ENCODE measurements at regions not wholly inside any gene's neighbourhood (a gene's known extent, or its start where the extent isn't known, plus 50 kb on each side); places are given as distances from the start of the nearest gene placed in this dataset.

DNA sequence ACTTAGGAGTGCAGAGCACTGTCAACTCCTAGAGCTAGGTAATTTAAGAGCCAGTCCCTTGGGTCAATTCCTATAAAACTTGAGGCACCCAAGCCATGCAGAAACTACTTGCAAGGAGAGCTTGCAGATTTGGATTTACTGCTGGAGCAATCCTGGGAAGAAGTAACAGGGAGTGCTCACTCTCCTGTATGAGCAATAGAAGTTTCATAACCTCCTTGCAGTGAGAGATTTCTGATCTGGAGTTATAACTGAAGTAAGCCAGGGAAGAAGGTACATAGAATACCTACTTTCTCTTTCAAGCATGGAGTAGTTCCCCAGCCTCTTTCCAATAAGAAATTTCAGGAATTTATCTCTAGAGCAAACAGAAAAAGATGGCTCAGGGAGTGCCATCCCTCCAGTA lies 650.1 kb upstream of the USP15 start:
- DNase-seq (ENCODE audit: low read depth), result no peak

DNA sequence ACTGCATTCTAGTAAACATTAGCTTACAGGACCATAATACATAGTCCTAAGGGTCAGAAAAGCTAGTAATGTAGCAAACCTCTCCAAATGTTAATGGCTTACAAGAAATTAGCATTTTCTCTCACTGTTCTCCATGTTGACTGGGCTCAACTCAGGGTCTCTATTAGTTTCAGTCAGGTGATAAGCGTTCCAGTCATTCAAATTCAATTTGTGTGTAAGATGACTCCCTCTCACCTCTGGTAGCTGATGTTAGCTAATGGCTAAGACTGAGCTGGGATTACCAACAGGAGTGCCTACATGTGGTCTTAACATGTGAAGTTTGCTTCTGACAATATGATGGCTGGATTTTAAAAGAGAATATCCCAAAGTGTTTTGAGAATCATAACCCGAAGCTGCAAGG lies 630.5 kb upstream of the USP15 start:
- no peak for DNase-seq (ENCODE audit: low read depth)

DNA sequence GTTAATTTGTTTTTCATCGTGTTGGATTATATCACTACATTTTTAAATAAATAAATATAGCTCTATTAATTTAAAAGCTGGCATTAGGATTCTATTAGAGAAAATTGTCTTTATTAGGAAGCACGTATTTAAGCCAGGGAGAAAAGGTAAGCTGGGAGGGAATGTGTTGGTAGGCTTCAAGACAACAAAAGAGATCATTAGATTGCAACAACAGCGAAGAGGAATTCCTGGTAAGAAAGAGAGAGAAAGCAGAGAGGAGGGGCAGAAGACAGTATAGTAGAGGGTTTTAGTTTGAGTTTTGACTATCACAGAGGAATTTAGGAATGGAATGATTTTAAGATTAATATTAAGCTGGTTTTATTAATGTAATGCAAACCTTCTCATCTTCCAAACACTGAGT lies 613.6 kb upstream of the USP15 start:
- DNase-seq (ENCODE audit: low read depth), result no peak

DNA sequence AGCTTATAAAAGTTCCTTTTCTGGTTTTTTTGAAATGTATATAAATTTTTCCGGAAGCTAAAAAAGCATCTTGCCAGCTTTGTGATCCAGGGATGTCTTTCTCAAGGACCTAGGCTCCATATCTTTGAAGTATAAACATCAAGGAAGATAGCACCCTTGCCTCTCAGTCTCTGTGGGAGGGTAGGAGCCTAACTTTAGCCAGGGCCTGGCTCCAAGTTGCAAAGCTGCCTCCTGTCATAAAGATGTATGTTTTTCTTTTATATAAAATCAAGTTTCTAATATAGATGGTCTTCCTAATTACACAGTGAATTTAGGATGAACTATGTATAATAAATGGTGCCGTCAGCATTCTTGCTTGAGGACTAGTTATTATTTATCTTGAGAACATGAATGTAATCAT lies 612.6 kb upstream of the USP15 start:
- DNase-seq (ENCODE audit: low read depth), result no peak

DNA sequence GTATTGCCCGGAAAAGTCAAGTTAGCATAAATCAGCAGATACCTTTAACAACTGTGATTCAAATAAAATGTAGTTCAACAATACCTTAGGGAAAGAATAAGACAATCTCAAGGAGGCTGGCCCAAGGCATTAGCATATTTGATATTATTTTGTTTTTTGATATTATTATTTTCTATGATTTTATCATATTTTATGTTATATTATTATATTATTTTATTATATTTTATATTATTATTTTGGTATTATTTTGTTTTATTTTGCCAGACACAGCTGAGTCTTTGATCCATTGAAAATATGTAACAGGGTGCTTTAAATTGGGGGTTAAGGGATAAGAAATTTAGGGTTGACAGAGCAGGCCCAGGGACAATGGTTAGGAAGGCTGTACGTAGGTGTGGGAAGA lies 607.9 kb upstream of the USP15 start:
- DNase-seq (ENCODE audit: low read depth), result no peak

DNA sequence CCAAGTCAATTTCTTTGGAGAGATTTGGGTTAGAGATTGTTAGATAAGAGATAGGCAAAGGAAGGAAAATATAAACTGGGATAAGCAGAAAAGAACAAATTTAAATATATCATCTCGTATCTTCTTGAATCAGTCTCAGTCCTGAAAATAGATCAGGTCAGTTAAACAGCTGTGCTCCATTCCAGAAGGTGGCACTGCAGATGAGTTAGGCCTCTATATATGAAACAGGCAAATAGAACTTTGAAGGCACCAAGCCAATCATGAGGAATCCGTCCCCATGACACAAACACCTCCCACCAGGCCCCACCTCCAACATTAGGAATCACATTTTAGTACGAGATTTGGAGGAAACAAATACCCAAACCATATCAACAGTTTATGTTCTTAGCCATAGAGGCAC lies 605.5 kb upstream of the USP15 start:
- DNase-seq (ENCODE audit: low read depth), result no peak

DNA sequence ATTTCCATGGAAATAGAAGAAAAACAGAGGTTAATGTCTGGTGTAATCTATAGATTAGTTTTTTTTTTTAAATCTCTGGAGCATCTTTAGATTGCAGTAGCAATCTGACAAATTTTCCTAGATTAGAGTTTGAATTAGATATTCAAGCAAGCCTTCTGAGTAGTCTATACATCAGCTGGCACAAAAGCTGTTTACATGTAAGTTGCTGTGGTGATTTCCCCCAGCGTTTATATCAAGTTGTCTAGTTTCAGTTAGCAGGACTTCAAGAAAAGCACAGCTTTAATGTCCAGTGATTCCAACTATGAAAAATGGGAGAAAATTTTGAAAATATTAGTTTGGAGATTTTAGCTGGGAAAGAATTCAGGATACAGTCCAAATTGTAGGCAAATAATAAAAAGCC lies 605.0 kb upstream of the USP15 start:
- DNase-seq (ENCODE audit: low read depth), result no peak

DNA sequence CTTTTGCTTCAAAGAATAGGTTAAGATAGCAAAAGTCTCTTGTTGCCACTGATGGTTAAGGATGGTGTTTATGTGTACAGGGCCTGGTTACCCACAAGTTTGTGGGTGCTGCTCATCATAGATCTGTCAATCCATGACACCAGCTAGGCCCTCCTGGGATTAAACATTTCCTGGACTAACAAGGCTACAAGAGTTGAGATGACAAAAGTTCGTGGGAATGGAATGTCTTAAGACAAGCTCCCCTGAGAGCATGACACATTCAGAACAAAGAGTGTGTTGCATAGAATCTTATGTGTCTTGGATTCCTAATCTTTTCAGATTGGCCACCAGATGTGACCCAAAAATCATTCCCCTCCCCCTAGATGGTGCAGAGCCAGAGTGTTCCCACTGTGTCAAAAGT lies 592.5 kb upstream of the USP15 start:
- DNase-seq (ENCODE audit: low read depth), result no peak

DNA sequence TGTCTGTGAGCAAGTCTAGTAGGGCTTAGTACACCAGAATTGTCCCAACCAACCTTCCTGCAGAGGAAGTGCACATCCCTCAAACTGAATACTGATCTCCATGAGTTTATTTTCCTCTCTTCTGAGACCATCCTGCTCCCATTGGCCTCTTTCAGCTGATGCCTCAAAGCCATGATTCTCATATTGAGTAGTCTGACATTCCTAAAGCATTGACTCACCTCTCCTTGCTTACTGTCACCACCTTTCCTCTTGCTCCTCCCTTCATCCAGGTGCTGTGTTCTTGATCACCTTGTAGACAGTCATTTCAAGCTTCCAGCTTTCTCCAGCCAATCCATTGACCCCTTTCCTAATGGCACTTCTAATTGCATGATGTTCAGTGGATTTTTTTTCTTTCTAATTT lies 583.7 kb upstream of the USP15 start:
- DNase-seq (ENCODE audit: low read depth), result no peak

DNA sequence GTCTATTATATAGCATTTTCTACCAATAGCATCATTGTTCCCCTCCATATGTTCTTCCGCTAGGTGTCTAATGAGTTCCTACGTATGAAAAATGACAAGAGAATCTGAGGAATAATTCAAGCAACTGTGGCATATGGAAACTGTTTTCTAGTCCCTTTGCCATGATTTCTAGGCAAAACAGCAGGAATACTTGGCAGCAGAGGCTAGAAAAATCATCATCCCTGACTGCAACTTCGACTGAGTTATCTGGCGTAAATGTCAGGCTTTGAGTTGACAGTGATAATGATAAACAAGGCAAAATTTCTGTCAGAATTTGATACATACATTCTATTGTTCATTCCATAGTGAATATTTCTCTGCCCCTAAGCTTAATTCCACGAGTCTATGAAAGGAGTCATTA lies 572.8 kb upstream of the USP15 start:
- DNase-seq (ENCODE audit: low read depth), result no peak

DNA sequence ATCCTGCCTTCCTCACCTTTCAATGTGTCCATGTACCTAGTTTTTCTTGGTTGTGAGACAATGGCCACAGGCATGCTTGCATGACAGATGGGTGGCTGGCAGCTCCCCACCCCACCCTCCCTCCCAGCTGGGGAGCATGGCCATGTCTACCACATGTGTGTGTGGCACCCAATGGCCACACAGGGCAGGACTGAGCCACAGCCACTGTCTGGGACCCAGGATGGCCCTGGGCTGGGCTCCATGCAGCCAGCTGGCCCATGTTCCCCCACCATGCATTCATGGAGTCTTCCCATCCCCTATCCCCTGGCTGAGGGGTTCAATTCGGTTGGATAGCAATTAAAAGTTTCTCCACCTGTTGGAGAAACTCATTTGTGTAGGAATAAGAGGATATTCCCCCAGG lies 566.0 kb upstream of the USP15 start:
- DNase-seq (ENCODE audit: low read depth), result no peak

DNA sequence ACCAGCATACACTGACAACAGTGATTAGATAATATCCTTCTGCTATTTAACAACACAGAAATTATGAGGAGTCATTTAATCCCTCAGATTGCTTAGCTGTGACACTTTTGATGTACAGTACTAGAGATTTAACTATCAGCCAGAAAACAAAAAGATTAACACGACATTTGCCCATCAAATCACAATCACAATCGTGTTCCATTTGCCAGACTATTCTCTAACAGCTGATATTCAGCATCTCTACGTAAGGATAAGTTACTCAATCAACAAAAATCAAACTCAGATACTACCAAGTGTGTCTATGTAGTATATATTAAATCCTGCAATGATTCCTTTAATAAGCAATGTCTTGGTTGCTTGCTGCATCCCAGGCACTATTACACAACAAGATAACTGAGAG lies 558.7 kb upstream of the USP15 start:
- no peak for DNase-seq (ENCODE audit: low read depth)

DNA sequence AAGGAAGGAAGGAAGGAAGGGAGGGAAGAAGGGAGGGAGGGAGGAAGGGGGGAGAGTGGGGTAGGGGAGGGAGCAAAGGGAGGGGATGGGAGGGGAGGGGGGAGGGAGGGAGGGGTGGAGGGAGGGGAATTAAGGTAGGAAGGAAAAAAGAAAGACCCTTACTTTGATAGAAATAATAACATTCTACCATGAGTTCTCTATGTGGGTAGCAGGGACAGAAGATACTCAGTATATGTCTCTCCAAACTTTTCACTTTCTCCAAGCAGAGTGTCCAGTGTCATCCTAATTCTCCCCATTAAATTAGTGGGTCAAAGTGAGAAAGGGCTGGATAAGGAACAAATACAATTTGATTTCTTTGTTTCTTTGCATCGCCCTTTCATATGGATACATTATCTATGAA lies 553.4 kb upstream of the USP15 start:
- no peak for DNase-seq (ENCODE audit: low read depth)

DNA sequence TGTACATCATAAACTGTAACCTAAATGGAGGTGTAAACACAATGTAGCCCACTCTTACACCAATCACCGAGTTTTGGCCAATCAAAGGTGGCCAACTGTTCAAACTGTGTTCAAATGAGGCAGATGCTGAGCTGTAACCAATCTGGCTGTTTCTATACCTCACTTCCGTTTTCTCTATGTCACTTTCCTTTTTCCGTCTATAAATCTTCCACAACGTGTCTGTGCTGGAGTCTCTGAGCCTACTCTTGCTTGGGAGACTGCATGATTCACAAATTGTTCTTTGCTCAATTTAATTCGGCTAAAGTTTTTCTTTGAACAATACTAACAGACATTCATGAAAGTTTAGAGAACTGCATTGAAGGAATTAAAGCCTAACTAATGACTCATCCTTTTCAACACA lies 547.1 kb upstream of the USP15 start:
- DNase-seq (ENCODE audit: low read depth), result no peak

DNA sequence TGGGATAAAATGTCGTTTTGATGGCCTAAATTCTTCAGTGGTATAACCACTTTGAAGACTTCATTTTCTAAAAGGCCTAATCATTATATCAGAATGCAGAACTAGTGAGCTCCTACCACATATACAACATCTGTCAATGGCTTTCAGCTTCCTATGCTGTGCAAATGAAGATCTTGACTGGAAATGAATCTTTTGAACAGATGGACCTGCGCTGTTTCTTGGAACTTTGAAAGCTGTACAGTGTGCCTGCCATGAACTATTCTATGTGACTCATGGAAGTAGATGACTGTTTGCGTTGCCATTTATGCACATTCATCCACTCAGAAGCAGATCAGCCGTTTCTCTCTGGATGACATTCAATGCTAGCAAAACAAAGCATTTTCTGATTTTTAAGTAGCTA lies 542.2 kb upstream of the USP15 start:
- no peak for DNase-seq (ENCODE audit: low read depth)

DNA sequence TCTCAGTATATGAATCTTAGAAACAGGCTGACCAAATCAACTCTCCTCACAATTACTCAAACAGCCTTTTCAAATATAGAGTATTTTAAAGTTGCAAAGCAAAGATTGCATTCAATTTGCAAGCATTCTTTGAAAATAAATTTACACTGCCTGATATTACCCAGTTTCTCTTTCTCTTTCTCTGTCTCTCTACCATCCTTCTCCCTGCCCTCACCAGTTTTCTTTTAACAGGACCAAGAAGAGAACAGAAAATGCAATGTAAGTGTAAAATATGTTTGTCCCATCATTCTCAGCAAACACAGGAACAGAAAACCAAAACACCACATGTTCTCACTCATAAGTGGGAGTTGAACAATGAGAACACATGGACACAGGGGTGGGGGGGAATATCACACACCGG lies 520.3 kb upstream of the USP15 start:
- DNase-seq (ENCODE audit: low read depth), result no peak

DNA sequence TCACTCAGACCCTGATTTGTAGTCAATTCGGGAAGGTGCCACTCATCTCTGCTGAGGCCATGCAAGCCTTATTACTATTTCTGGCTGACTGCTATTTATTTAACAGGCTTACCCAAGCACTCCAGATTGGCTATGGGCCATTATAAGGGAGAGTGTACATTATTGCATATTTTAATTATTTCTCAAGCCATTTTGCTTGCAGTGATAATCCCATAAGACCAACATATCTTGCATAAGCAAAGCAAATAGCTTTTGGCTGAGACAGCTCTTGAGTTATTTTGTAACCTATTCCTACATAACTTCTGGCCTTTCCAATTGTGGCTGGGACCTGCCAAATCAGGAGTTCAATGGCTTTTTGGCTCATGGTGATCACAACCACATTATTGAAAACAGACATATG lies 509.6 kb upstream of the USP15 start:
- no peak for DNase-seq (ENCODE audit: low read depth)

DNA sequence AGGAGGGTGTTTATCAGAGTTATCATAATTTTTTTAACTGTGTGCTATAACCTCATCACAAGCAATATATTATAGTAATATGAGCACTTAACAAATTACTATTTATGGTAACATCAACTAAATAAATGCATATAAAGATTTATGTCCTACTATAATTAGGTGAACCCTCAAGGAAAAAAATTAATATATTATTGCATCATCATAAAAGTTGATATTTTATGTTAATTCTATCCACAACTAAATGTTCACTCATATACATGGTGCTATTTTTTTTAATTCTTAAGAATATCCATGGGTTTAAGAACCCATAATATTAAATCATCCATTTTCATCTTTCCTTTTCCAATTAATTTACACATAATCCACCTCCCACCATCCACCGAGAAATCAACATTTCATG lies 506.0 kb upstream of the USP15 start:
- DNase-seq (ENCODE audit: low read depth), result no peak

DNA sequence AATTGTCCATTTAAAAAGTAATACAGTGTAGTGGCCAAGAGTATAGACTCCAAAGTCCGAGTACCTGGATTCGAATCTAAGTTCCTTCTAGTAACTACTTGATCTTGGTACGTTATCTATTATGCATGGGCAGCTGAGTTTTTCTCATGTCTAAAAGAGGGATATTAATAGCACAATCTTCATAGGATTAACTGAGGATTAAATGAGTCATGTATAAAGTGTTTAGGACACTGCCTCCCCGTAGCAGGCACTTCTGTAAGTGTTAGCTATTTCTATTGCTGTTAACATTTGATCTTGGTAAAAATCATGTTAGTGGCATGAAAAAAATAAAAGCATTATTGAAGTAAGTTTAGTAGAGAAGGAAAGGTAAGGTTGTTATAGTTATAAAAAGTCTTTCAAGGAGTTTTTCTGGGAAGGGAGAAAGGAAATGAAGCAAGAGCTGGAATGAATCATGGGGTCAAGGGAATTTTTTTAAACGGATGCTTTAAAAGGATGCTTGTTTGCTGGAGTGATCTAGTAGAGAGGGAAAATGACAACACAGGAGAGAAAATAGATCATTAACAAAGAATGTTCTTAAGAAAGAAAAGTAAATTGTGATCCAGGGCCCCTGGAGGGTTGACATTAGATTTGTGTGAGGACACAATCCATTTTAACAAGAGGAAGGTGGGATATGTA lies 502.2 kb upstream of the USP15 start:
- no peak for DNase-seq (ENCODE audit: low read depth)

DNA sequence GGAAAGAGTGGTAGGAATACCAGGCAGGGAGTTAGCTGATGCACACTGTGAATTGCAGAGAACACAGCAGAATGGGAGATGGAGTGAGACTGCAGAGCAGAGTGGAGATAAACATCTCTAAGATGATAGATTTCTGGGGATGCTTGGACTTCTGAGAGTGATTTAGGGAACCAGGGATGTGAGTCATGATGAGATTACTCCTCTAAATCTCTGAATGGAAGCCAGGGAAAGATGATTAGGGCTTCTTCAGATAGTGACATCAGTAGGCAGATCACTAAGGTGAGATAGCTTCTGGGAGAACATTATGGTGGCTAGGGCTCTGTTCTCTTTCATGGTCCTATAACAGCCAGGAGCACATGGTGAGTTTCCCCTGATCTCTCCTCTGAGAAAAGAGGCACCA lies 501.5 kb upstream of the USP15 start:
- no peak for DNase-seq (ENCODE audit: low read depth)

DNA sequence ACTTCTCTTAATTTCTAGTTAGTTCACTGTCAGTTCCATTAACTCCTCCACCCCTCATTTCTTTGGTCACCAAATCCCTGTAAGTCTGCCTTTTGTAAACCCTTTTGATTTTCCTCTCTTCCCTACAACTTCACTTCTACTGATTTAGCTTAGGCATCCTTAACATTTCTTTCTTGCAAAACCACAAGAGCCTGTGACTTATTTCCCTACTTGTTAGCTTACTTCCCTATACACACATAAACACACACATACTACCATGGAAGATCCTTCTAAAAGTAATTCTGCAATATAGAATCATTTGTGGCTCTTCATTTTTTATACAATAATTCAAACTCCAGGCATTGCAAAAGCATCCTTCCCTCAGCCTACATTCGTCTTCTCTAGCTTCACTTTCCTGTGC lies 494.3 kb upstream of the USP15 start:
- no peak for DNase-seq (ENCODE audit: low read depth)

DNA sequence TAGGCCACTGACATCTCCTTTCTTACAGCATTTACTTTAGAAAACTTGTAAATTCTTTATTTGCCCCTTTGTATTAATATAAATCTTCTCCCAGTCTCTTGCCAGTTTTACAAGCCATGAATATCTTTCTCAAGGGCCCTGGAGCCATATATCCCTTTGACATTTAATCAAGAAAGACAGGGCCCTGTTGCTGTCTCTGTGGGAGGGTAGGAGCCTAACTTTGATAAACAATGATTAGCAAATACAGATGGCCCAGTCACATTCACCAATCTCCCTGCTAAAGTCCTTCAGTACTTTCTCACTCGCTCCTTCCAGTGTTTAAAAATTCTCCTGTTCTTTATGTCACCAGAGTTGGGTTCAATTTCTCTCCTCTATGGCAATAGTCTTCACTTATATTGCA lies 479.8 kb upstream of the USP15 start:
- DNase-seq (ENCODE audit: low read depth), result no peak

DNA sequence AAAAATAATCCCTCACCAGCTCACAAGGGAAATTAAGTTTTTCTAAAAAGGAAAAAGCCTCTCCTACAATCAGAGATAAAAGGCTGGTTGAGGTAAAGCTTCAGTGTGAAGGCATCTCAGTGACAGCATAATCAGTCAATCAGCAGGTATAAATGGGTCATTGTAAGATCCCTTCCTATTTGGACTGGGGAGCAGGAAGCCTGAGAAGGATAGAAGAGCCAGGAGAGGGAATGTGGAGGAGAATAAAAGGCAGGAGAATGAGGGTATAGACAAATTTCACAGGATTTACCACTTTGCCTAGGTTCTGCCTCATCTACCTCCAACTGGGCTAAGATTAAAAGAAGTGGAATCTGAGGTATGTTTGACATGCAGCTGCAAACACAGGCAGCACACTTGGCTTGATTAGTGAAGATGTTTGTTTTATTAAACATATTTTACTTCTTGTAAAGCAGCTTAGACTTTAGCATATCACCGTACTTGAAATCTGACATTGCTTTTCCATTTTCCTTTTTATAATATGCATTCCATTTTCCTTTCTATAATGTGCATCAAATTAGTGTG lies 479.1 kb upstream of the USP15 start:
- DNase-seq (ENCODE audit: low read depth), result no peak

DNA sequence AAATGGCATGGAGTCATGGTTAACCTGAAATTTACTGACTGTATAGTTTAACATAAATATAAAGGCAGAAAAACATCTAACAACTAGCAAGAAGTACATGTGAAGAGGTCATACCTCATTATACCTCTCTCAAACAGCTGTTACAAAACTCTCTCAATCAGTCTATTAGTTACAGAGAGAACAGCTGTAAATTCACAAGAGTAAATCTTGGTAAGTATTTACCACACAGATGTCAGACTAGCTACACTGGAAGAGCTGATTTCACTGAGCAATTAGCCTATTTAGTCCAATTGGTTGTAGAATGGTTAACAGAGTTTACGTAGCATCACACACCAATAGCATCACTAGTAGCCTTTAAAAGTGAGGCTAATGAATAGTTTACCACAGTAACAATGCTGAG lies 463.4 kb upstream of the USP15 start:
- no peak for DNase-seq (ENCODE audit: low read depth)

DNA sequence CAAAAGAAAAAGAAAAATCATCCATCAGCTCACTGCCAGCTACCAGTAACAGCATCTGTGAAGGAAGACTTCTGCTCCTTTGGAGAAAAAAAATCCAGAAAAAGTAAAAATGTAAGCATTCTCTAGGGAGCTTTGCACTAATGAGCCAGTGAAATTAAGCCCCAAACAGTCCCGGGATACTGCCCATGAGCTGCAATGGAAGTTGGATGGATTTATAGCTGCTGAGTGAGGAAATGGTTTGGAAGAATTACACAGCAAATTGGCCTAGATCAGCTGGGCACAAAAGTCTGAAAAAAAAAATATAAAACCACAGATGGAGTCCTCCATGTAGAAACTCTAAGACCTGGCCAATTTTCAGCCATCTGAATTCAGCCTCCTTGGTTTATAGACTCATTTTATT lies 462.9 kb upstream of the USP15 start:
- no peak for DNase-seq (ENCODE audit: low read depth)
